ENCODE measurements at regions not wholly inside any gene's neighbourhood (a gene's known extent, or its start where the extent isn't known, plus 50 kb on each side); places are given as distances from the start of the nearest gene placed in this dataset.

DNA sequence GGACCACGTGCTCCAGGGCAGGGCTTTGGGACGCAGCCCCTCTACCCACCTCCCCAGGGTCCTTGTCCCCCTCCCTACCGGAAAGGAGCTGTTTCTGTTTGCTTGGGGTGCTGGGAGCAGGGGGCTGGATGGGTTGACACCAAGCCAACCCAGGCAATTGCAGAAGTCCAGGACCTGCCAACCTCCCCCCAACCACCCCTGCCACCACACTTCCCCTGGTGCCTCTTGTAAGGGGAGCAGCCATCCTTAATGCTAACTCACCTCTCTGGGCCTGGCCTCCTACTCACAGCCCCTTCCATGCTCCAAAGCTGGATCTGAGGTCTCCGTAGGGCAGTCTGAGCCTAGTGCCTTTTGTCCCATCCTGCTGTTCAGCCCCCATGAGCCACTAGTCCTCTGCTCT is 631.9 kb downstream of the BCOR start:
- TF ChIP-seq, protein P1, sequence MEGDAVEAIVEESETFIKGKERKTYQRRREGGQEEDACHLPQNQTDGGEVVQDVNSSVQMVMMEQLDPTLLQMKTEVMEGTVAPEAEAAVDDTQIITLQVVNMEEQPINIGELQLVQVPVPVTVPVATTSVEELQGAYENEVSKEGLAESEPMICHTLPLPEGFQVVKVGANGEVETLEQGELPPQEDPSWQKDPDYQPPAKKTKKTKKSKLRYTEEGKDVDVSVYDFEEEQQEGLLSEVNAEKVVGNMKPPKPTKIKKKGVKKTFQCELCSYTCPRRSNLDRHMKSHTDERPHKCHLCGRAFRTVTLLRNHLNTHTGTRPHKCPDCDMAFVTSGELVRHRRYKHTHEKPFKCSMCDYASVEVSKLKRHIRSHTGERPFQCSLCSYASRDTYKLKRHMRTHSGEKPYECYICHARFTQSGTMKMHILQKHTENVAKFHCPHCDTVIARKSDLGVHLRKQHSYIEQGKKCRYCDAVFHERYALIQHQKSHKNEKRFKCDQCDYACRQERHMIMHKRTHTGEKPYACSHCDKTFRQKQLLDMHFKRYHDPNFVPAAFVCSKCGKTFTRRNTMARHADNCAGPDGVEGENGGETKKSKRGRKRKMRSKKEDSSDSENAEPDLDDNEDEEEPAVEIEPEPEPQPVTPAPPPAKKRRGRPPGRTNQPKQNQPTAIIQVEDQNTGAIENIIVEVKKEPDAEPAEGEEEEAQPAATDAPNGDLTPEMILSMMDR (IDR thresholded peaks at IDR 0.05), result no peak
- no peak for TF ChIP-seq POLR2A (IDR thresholded peaks at IDR 0.05)

All from thyroid gland (tissue), 4 donors.